IPS DF 4.7 (cell line): ENCODE measurements at regions not wholly inside any gene's neighbourhood (a gene's known extent, or its start where the extent isn't known, plus 50 kb on each side); places are given as distances from the start of the nearest gene placed in this dataset.

Source experiments
- DNase-seq: peaks from one replicate; pipeline ENCODE4 v3.0.0-alpha.2; 2013; ENCODE audit warnings: low spot score; ENCODE audit errors: extremely low read depth

DNA sequence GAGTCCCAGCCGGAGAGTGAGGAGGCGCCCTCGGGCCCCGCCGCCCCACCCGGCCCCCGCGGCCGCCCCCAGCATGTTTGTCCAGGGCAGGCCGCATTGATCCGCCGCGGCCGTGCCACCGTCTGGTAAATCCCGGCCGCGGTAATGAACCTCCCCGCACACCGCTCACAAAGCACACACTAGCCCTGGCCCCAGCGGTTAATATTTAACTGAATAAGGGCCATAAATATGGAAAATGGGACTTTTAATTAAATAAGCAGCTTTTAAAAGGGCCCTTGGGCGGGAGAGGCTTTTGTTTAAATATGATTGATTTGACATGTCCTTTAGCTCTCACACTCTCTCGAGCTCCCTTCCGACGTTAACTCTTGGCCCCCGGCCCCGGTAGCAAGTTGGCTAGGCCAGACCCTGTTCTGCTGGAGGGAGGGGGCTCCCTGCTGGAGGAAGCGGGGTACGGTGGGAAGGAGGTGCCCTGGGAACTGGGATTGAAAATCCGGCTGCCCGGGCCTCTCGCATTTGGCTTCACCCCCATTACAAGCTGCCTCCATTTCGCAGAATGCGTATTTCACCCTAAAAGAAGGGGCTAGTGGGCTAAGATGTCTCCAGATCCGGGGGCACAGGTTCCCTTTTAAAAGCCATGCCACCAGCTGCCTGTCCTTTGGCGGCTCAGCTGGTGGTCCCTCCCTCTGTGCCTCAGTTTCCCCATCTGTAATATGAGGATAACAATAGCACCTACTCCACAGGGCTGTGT is 199.8 kb downstream of the RBM19 start:
- DNase-seq, result no peak

DNA sequence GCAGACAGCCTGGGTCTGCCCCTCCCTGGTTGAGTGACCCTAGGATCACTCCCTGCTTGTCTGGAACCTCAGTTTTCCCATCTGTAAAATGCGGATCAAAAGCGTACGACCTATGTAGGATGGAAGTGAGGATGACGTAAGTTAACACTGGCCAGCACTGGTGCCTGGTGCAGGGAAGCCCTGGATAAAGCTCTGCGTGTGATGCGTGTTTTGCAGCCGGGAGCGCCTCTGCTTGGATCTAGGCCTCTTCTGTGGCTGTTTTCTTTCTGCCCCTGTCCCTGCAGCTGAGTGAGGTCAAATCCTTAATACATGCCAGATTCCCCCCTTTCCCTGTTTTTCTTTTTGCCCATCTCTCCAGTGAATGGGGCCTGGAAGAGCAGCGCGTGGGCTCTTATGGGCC is 201.5 kb downstream of the RBM19 start:
- DNase-seq, result no peak

DNA sequence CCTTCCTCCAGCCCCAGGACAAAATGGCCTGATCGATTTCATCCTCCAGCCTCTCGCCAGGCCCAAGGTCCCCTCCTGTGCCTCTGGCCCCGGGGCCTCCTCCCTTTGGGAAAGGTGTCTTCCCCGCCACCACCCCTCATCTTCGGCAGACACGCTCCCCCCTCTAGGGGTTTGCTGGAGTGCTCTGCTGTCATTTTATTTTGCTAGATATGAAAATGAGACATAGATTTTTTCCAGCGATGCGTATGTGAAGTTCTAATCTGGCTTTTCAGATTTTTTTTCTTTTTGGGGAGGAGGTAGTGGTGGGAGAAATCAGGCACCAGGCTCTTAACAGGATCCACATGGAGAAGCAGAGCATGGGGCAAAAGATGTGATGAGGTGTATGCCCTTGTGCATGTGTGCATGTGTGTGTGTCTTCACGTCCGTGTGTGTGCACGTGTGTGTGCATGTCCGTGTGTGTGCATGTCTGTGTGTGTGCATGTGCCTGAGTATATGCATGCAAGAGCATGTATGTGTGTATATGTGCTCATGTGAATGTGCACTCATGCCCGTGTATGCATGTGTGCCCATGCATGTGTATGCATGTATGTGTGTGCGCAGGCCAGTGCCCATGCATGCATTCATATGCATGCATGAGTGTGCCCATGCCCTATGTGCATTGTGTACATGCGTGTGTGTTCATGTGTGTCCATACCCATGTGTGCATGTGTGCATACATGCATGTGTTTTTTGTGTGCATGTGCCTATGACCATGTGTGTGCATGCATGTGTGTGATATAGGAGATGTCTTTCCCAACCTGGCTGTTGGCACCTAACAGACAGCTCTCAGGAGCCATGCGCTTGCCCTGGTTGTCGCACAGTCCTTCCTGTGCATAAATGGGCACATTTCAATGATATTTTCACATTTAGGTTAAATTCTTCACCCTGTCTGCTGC is 203.0 kb downstream of the RBM19 start:
- DNase-seq, result no peak

DNA sequence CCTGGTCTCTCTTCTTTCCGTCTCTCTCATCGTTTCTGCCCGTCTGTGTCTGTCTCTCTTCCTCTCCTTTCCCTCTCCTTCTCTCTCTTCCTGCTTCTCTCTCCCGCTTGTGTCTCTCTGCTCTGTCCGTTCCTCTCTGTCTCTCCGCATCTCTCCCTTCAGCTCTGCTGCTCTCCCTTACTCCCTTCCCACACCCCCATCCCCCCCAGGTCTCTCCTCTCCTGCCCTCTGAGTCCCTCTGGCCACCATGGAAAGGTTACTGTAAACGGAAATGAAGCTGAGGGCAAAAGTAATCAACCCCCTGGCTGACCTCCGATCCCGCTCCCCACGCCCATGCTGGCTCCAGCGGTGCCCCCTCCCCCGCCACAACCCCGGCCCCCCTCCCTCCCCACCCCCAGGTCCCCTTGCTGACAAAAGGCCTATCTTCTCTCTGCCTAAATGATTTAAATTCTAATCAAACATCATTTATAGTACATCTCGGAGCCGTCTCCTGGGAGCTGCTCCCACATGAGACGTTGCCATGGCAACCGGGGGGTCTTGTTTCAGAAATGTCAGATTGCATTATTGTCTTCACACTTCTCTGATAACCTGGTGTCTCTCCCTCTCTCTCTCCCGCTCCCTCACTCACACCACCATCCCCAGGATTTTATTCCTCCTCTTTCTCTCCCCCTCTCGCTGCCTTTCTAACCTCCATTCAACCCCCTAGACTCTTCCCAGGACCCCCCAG is 203.8 kb downstream of the RBM19 start:
- DNase-seq, result no peak

DNA sequence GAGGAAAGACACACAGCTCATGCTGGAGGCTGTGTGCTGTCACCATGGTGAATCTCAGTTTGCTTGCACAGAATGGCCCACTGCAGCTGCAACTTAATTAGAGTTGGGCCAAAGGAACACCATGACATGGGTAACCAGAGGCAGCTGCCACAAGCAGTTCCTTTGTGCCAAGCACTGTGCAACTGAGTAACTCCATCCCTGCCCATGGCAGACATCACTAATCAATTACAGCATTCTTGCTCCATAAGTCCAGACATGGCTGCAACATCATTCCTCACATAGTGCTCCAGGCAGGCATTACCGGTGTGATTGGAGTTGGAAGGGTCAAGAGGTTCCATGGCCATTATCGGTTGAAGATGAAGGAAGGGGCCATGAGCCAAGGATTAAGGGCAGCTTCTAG is 207.0 kb downstream of the RBM19 start:
- DNase-seq, result no peak

DNA sequence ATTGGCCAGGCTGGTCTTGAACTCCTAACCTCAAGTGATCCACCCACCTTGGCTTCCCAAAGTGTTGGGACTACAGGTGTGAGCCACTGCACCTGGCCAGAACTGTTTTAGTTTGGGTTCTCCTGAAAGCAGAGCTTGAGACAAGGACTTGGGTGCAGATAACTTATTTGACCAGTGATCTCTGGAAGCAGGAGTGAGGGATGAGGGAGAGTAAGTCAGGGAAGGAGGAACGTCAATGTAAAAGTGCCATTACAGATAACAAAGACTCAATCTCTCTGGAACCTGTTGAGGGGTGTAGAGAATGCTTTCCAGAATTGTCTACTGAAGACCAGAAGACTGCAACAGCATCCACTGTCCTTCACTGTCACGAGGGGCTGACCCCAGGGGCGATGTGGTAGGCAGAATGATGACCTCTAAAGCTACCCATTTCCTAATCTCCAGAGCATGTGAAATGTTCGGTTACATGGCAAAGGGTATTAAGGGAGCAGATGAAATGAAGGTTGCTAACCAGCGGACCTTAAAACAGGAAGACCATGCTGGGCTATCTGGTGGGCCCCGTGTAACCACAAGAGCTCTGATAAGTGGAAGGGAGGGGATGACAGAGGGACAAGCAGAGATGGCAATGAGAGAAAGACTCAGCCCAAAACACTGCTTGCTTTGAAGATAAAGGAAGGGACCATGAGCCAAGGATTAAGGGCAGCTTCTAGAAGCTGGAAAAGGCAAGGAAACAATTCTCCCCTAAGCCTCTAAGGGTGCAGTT is 207.8 kb downstream of the RBM19 start:
- no peak for DNase-seq

DNA sequence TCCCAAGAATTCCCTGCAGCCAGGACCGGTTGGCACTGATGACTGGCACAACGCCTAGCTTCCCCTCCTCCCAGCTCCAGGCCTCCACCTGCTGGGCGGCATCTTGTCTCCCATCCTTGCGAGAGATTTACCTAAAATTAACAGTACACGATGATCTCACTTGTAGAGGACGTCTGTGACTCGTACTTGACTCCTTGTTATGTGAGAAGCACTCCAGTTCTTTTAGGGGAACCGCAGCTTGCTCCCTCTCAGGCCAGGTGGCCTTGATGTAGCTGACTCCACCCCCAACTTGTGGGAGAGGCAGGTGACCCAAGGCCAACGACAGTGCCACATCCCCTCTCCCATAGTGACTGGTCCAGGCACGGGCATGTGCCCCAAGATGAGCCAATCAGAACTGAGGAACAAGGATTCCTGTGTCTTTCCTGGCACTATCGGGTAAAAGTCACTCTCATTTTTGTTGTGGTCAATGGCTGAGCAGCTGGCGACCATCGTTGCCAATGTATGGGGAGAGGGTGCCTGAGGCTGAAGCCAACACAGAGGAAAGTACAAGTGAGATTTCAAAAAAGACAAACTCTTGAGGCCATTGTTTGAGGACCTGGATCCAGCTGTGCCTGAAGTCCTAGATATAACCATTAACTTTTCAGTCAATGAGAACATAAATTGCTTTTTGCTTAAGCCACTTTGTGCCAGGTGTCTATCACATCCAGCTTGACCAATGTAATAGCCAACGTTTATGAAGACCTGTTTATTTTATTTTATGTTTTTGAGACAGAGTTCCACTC is 208.7 kb downstream of the RBM19 start:
- no peak for DNase-seq

DNA sequence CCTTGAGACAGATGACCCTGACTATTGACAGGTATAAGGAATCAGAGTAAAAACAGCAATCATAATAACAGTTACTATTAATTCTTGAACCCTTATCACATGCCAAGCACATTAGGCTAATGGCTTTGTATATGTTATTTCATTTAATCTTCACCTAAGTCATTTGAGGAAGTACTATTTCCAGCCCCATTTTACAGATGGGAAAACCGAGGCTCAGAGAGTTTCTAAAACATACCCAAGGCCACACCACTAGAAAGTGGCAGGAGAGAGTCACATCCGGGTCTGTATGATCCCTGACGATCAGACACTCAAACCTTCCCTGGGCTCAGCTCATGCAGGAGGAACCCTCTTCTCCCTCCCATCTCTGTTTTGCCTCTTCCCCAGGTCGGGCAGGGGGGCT is 209.5 kb downstream of the RBM19 start:
- DNase-seq, result no peak

DNA sequence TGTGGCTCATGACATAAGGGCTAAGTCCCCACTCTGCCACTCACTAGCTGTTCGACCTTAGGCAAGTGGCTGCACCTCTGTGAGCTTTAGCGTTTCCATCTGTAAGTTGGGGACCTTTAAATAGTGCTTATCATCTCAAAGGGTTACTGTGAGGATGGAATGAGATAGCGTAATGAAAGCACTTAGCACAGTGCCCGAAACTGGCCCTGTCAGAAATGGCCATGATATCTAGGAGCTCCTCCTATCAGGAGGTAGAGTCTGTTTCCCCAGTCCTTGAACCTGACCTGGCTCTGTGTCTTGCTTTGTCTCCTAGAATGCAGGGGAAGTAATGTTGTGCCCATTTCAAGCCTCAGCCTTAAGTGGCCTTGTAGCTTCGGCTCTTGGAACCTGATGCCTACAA is 211.0 kb downstream of the RBM19 start:
- no peak for DNase-seq

DNA sequence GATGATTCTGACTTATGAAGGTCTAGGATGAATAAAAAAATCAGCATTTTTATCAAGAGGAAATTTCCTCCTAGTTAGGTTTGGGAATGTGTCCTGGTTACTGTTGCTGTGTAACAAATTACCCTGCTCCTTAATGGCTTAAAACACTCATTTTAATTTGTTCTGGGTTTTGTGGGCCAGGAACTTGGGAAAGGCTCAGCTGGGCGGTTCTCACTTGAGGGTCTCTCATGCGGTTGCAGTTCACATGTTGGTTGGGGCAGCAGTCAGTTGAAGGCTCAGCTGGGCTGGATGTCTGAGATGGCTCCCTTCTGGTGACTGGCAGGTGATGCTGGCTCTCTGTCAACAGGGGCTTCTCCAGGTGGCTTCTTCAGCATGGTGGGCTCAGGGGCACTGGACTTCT is 214.6 kb downstream of the RBM19 start:
- no peak for DNase-seq

DNA sequence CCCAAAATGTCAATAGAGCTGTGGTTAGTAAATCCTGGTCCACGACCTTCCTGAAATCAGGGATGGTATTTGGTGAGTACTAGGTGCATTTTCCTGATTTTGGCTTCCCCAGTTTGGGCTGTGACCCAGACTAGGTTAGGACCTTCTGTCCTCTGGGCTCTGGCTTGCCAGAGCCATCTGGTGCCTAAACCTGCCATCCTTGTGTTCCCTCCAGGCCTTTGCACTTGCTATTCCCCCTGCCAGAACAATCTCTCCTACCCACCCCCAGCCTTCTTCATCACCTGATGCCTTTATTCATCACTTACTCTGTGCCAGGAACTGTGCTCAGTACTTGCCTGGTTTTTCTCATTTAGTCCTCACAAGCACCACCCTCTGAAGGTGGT is 216.7 kb downstream of the RBM19 start:
- no peak for DNase-seq

DNA sequence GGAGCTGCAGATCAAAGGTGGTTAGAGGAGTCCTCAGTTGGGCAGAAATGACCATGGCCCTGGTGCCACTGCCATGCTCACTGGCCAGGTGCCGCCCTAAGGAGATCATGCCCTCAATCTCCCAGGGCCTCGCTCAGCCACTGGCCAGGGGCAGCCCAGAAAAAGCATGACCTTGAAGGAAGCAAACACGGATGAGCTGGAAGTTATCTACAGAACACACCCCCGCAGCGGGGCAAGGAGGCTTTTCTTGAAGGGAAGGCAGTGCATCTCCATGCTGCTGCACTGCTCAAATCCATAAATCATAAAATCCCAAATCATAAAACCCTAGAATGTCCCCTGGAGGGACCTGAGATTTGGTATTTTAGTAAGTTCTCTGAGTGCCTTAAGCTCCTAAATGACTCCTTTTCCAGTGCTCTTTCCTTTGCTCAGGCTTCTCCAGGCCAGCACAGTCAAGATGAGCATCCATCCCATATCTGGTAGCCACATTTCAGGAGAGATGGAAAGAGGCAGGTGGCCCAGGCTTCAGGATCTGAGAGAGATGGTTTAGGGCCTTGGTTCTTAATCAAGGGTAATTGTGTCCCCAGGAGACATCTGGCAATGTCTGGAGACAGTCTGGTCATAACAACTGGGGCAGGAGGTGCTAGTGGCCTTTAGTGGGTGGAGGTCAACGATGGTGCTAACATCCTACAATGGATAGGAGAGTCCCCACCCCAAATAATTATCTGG is 217.3 kb downstream of the RBM19 start:
- DNase-seq, result no peak

DNA sequence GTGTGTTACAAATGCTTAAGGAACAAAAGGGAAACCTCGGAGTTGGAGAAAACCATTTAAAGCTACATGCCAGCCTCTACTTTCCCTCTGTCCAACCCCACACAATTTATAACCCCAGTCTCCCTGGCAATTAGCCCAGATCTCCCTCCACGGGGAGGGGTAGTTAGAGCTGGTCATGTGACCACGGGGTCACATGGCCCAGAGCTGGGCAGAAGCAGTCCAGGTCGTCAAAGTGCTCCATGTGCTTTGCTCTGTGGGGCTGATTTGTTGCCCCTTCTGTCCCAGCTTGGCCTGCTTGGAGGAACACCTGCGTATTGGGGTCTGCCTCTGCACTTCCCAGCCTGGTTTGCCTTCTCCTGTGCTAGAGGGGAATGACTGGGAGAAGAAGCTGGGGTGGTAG is 219.1 kb downstream of the RBM19 start:
- DNase-seq, result no peak

DNA sequence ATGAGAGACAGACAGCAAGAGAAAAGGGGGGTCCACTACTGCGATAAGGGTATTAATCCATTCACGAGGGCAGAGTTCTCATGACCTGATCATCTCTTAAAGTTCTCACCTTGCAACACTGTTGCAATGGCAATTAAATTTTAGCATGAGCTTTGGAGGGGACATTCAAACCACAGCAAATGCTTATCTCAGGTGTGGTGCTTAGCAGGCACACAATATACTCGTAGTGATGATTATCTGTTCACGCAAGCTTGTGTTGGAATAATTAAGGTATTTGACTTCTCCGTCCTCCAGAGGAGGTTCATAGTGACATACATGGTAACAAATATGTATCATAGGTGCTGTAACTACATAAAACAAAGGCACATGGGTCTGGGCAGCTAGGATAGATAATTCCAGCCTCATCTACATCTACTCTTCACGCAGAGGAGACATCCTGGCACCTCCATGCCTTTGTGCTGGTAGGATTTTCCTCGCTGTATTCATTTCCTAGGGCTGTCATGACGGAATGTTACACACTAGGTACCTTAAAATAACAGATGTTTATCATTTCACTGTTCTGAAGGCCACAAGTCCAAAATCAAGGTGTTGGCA is 221.2 kb downstream of the RBM19 start:
- no peak for DNase-seq

DNA sequence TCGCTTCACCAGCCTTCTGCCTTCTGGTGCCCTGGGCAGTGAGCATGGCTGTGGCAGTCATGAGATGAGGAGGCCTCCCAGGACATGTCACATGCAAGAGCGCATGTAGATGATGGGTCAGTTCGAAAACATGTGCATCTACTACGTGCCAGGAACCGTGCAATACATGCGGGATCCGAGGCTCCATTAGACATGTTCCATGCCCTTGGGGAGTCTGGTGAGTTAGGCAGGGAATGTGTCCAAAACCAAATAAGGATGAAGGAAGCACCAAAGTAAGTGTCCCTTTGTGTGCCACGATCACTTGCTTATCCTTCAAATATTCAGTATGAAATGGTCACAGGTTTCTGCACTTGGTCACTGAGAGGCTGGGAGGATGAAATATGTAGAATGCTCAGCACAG is 223.3 kb downstream of the RBM19 start:
- DNase-seq, result no peak

DNA sequence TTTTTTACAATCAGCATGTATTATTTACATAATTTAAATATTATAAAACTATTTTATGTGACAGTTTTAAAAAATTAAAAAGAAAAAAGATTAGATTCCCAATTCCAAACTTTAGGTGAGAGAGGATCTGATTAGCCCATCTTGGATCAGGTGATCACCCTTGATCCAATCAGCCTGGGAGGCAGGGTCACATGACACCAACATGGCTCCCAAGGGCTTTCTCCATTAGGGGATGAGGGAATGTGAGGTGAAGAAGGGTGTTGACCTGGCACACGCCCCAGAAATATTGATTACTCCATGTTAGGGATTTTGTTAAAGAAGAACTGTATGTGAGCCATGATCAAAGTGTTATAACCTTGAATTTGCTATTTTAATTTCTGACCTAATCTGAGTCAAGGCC is 225.4 kb downstream of the RBM19 start:
- no peak for DNase-seq

DNA sequence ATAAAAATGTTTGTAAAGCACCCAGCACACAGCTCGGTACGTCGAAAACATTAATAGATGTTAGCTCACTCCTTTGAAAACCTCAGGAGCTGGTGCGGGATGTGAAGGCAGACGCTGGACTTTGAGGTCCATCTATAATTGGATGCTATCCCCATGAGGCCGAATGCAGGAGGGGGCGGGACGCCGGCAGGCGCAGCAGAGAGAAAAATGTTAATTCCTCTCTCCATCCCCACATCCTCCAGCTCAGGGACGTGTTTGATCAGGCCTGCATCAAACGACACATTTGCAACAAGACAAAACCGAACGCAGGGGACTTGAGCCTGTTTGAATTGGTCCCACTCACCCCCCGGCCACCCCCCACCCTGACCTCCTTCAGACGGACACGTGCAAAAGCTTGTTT is 231.0 kb downstream of the RBM19 start:
- no peak for DNase-seq

DNA sequence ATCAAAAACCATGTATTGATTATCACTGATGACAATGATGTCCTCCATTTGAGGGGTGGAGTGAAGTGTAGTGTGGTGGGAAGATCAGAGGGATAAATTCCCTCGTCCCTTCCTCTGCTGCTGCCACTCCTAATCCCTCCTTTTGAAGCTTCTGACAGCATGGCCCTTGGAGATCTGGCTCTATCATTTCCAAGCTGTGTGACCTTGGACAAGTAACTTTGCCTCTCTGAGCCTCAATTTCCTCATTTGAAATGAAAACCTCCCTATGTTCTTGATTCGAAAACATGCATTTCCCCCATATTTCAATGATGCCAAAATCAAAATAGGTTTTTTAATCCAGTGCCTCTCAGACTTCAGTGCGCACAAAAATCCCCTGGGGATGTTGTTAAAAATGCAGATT is 231.6 kb downstream of the RBM19 start:
- DNase-seq, result no peak

DNA sequence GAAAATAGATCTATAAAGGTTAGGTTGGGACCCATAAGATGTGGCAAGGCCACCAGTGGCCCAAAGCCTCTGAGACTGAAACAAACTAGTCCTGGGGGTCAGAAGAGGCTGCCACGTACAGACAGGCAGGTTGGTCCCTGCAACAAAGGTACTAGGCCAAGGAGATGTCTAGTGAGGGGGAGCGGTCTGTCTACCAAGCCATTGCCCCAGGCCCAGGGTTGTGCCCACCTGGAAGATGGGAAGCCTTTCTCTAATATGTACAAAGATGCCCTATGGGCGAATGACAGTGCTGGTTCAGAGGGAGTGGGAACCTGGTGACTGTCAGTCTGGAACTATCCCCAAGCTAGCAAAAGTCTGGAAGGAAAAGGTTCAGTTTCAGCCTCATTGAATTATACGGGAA is 233.2 kb downstream of the RBM19 start:
- DNase-seq, result no peak

DNA sequence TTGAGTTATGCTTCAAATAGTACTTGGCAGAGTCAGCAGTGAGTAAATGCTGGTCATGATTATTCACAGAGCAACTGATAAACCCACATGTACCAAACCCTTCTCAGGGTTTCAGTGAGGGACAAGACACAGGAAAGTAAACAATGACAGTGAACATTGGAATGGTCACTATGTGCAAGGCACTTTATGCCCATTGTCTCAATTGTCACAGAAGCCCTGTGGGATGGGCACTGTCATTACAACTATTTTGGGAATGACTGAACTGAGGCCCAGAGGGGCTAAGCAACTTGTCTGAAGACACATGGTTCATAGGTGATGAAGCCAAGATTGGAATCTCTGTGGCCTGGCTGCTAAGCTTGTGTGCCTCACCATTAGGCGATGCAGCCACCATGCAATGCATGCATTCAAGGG is 238.5 kb downstream of the RBM19 start:
- DNase-seq, result no peak
